ENCODE measurements at regions not wholly inside any gene's neighbourhood (a gene's known extent, or its start where the extent isn't known, plus 50 kb on each side); places are given as distances from the start of the nearest gene placed in this dataset.

DNA sequence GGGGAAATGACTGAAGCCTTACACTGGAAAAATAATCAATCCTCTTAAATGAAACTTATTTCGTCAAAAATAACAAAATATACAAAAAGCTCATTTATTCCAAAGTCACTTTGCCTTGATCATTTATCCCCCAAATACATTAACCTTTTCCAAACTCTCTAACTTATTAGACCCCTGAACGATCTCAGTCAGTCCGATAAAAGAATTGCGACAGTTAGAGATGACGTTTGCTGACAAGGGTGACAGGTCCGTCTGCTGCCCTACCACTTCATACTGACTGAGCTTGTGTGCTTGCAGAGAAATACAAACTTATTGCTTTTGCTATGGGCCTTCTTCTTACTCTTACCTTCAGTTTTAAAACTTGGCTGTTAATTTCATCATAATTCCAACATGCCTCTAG, 169.7 kb downstream of the ZDHHC21 start:
- TF ChIP-seq, protein P1, sequence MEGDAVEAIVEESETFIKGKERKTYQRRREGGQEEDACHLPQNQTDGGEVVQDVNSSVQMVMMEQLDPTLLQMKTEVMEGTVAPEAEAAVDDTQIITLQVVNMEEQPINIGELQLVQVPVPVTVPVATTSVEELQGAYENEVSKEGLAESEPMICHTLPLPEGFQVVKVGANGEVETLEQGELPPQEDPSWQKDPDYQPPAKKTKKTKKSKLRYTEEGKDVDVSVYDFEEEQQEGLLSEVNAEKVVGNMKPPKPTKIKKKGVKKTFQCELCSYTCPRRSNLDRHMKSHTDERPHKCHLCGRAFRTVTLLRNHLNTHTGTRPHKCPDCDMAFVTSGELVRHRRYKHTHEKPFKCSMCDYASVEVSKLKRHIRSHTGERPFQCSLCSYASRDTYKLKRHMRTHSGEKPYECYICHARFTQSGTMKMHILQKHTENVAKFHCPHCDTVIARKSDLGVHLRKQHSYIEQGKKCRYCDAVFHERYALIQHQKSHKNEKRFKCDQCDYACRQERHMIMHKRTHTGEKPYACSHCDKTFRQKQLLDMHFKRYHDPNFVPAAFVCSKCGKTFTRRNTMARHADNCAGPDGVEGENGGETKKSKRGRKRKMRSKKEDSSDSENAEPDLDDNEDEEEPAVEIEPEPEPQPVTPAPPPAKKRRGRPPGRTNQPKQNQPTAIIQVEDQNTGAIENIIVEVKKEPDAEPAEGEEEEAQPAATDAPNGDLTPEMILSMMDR (IDR thresholded peaks at IDR 0.05 in 4 of 5, conservative IDR thresholded peaks at IDR 0.05 in 1 of 5) = no peak
- no peak for TF ChIP-seq POLR2A (IDR thresholded peaks at IDR 0.05)

Measured in gastrocnemius medialis (tissue), 4 donors.